ENCODE measurements at regions not wholly inside any gene's neighbourhood (a gene's known extent, or its start where the extent isn't known, plus 50 kb on each side); places are given as distances from the start of the nearest gene placed in this dataset.

GRCh38 chr11:134468081-134468668 is 56.1 kb upstream of the B3GAT1 start:
- intact Hi-C loops (cut with micrococcal nuclease) = no loop called here
- Histone ChIP-seq H4K20me1 (ENCODE audit: insufficient read depth) (no peaks in the 10 kb centered on the region), H3K9ac (ENCODE audit: low read length) (no peak overlapping the region), H3K9me2 (ENCODE audit: insufficient read depth) (no peaks in the 10 kb centered on the region), H3K4me1 (ENCODE audit: control insufficient read depth in 1 of 2, insufficient read depth in 2 of 2, low read length in 2 of 2) (no peaks in the 10 kb centered on the region), H3K4me3 (replicated peaks in 1 of 2; ENCODE audit: low read depth in 1 of 2, low read length in 2 of 2) (no peak overlapping the region), H3K9me3 (ENCODE audit: control insufficient read depth in 1 of 2, insufficient read depth in 1 of 2, low read depth in 1 of 2, low read length in 2 of 2) (no peaks in the 10 kb centered on the region), H3K4me2 (ENCODE audit: low read length) (no peak overlapping the region), H3K36me3 (ENCODE audit: control insufficient read depth in 1 of 2, insufficient read depth in 2 of 2, low read length in 2 of 2) (no peaks in the 10 kb centered on the region), H3K79me2 (ENCODE audit: insufficient read depth, low read length) (no peaks in the 10 kb centered on the region), H2AFZ (ENCODE audit: low read depth, low read length, poor library complexity, severe bottlenecking) (no peak overlapping the region), H3K27ac (ENCODE audit: low read depth, low read length) (no peak overlapping the region), H3K27me3 (ENCODE audit: insufficient read depth, low read length) (peaks cover 78% of the 10 kb centered on the region)
- ATAC-seq (no peak), DNase-seq (ENCODE audit: low read depth, low spot score) (no peak)
- TF ChIP-seq ELF1 (IDR thresholded peaks at IDR 0.05; ENCODE audit: borderline replicate concordance, low read depth) = no peak
- no peak for TF ChIP-seq EZH2phosphoT487 (IDR thresholded peaks at IDR 0.05; ENCODE audit: borderline replicate concordance)
- no peak for TF ChIP-seq CBX3 (IDR thresholded peaks at IDR 0.05; ENCODE audit: low read depth)
- TF ChIP-seq EGR1 (IDR thresholded peaks at IDR 0.05; ENCODE audit: low read depth) = no peak
- no peak for TF ChIP-seq POLR2AphosphoS5 (IDR thresholded peaks at IDR 0.05; ENCODE audit: low read depth, low read length)
- TF ChIP-seq YY1 (IDR thresholded peaks at IDR 0.05; ENCODE audit: extremely low read depth, insufficient replicate concordance, low read depth, low read length) = no peak
- no peak for TF ChIP-seq JUND (IDR thresholded peaks at IDR 0.05)
- no peak for TF ChIP-seq POLR2A (IDR thresholded peaks at IDR 0.05; ENCODE audit: borderline replicate concordance, extremely low read depth, insufficient read depth, insufficient read length)
- TF ChIP-seq SP1 (IDR thresholded peaks at IDR 0.05; ENCODE audit: low read depth) = no peak
- TF ChIP-seq EZH2 (IDR thresholded peaks at IDR 0.05) = no peak
- no peak for TF ChIP-seq SRF (IDR thresholded peaks at IDR 0.05; ENCODE audit: low read depth)
- TF ChIP-seq RAD21 (IDR thresholded peaks at IDR 0.05; ENCODE audit: low read depth) = no peak
- TF ChIP-seq CTCF (IDR thresholded peaks at IDR 0.05 in 2 of 3, conservative IDR thresholded peaks at IDR 0.05 in 1 of 3; ENCODE audit: borderline replicate concordance in 1 of 3, insufficient read depth in 1 of 3, low read depth in 2 of 3, low read length in 2 of 3) = no peak
- no peak for TF ChIP-seq ZBTB33 (IDR thresholded peaks at IDR 0.05; ENCODE audit: extremely low read depth, insufficient replicate concordance, low read length)
- no peak for TF ChIP-seq SIN3A (IDR thresholded peaks at IDR 0.05; ENCODE audit: low read depth)
- POLR2A ChIA-PET = no interaction called here
- RAD21 ChIA-PET (ENCODE audit: low non-redundant PET in 1 of 2, low total read pairs in 2 of 2, uncharacterized antibody in 2 of 2, unreplicated experiment in 2 of 2) = no interaction called here
- CTCF ChIA-PET = no interaction called here
- no TSS peak for BruUV-seq (replicated peaks)

Data from HCT116 (cell line).